Fibroblast of pulmonary artery (primary cell): ENCODE measurements at regions not wholly inside any gene's neighbourhood (a gene's known extent, or its start where the extent isn't known, plus 50 kb on each side); places are given as distances from the start of the nearest gene placed in this dataset.

Source experiments
- DNase-seq: peaks from one replicate; pipeline ENCODE4 v3.0.0-alpha.2; 2010; ENCODE audit warnings: low read depth
- H3K4me3 ChIP-seq: replicated peaks from 2 replicates; pipeline ENCODE4 v1.5.1; 2011; ENCODE audit warnings: low read depth, mild to moderate bottlenecking, control low read depth, low read length, moderate library complexity
- TF ChIP-seq, protein P1 (sequence below): IDR thresholded peaks from 2 replicates; pipeline ENCODE4 v1.5.1; 2011; ENCODE audit warnings: mild to moderate bottlenecking, control low read depth, low read length, inconsistent platforms; ENCODE audit errors: missing control alignments

DNA sequence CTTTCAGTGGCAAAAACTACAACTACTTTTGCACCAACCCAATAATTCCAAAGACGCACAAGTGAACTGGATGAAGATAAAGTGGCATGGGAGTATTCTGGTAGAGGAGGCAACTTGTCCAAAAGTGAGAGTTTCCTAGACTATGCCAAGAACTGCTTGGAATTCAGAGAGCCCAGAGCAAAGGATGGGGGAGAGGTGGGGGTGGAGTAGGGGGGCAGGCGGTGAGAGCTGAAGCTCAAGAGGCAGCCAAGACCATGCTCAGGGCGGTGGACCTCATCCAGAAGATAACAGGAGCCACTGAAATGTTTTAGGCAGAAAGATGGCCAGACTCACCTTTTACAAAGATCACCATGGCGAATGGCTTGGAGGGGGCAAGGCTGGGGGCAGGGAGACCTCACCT is 242.5 kb downstream of the SEC61B start:
- H3K4me3 ChIP-seq, result no peak overlapping the region
- no peak for DNase-seq
- TF ChIP-seq, protein P1, sequence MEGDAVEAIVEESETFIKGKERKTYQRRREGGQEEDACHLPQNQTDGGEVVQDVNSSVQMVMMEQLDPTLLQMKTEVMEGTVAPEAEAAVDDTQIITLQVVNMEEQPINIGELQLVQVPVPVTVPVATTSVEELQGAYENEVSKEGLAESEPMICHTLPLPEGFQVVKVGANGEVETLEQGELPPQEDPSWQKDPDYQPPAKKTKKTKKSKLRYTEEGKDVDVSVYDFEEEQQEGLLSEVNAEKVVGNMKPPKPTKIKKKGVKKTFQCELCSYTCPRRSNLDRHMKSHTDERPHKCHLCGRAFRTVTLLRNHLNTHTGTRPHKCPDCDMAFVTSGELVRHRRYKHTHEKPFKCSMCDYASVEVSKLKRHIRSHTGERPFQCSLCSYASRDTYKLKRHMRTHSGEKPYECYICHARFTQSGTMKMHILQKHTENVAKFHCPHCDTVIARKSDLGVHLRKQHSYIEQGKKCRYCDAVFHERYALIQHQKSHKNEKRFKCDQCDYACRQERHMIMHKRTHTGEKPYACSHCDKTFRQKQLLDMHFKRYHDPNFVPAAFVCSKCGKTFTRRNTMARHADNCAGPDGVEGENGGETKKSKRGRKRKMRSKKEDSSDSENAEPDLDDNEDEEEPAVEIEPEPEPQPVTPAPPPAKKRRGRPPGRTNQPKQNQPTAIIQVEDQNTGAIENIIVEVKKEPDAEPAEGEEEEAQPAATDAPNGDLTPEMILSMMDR, result no peak

GRCh38 chr9:99465231-99465907 is 243.3 kb downstream of the SEC61B start:
- TF ChIP-seq, protein P1, result no peak
- no peak for DNase-seq
- no peak overlapping the region for H3K4me3 ChIP-seq

DNA sequence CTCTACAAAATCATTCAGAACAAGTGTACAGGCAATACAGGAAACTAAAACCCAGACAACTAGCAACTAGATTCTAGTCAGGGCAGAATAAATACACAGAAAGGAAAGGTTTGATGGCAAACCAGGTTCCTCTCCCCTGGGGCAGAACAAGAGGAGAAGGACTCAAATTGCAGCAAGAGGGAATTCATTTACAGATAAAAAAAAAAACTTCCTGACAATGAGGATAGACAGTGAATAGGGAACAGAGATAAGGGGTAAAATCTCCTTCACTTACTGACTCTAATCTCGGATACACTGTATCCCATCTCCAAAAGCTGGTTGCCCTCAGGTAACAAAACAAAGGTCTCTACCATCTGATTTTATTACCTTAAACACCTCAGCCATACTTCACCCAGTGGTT is 244.0 kb downstream of the SEC61B start:
- DNase-seq, result no peak
- TF ChIP-seq, protein P1, result no peak
- no peak overlapping the region for H3K4me3 ChIP-seq

DNA sequence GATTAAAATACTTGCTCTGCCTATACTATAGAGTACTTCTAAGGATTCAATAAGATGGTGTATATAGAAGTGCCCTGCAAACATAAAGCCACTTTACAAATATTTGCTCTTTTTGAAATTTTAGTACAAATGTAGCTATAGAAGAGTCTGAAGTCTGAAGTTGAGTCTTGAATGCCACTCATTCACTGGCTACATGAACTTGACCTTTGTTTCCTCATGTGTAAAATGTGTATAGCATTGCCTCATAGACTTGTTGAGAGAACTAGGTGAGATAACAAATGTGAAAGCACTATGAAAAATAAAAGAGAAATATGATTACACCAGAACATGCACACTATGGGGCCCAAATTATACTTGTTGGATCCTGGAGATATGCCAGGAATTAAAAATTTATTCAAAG is 244.7 kb downstream of the SEC61B start:
- no peak for DNase-seq
- TF ChIP-seq, protein P1, result no peak

DNA sequence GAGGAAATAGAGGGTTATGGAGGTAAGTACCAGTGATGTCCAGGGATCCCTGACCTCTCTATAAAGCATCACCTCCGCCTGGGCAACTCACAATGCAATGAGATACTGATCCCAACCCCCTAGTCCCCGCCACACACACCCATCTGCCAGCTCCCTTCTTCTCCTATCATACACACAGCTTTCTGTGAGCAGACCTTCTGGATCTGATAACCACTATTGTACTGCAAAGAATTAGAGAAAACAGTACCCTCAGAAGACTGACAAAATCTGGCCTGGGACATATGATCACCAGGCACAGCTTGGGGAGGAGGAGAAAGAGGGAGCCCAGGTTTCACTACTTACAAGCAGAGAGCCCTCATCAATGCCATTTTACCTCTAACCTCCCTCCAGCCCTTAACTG is 249.0 kb downstream of the SEC61B start:
- TF ChIP-seq, protein P1, result no peak
- no peak for DNase-seq
- H3K4me3 ChIP-seq, result no peak overlapping the region

More for the DNA sequence above, 244.7 kb downstream of the SEC61B start:
- H3K4me3 ChIP-seq, result no peak overlapping the region

- DNase-seq, result no peak
- TF ChIP-seq, protein P1, result no peak
- no peak overlapping the region for H3K4me3 ChIP-seq
These were observed 250.3 kb downstream of the SEC61B start for GRCh38 chr9:99472240-99472915.

GRCh38 chr9:99472916-99473245 is 250.8 kb downstream of the SEC61B start:
- TF ChIP-seq, protein P1, result no peak
- H3K4me3 ChIP-seq, result no peak overlapping the region
- no peak for DNase-seq
